H9 (cell line): ENCODE measurements at regions not wholly inside any gene's neighbourhood (a gene's known extent, or its start where the extent isn't known, plus 50 kb on each side); places are given as distances from the start of the nearest gene placed in this dataset.

Source experiments
- DNase-seq: peaks from one replicate; pipeline ENCODE4 v3.0.0-alpha.2; 2017
- H2AFZ ChIP-seq: one replicate; pipeline ENCODE4 v1.6.1; 2013; ENCODE audit warnings: mild to moderate bottlenecking, low read length, control low read depth, moderate library complexity
- H2AK5ac ChIP-seq: 2 replicates; pipeline ENCODE4 v1.6.1; 2013; ENCODE audit warnings: low read length, control low read depth, mixed read lengths; ENCODE audit not compliant: insufficient read length
- H2BK120ac ChIP-seq: one replicate; pipeline ENCODE4 v1.6.1; 2013; ENCODE audit warnings: low read depth, mild to moderate bottlenecking, low read length, control low read depth, inconsistent platforms; ENCODE audit not compliant: poor library complexity, severe bottlenecking
- H2BK12ac ChIP-seq: 2 replicates; pipeline ENCODE4 v1.6.1; 2013; ENCODE audit warnings: low read length, control low read depth, mixed read lengths, low read depth; ENCODE audit not compliant: insufficient read length
- H2BK15ac ChIP-seq: 2 replicates; pipeline ENCODE4 v1.6.1; 2013; ENCODE audit warnings: low read depth, low read length, control low read depth
- H2BK20ac ChIP-seq: one replicate; pipeline ENCODE4 v1.6.1; 2013; ENCODE audit warnings: low read depth, mild to moderate bottlenecking, low read length, control low read depth, inconsistent platforms; ENCODE audit not compliant: poor library complexity, severe bottlenecking
- H2BK5ac ChIP-seq: 2 replicates; pipeline ENCODE4 v1.6.1; 2013; ENCODE audit warnings: low read length, control low read depth, mixed read lengths; ENCODE audit not compliant: insufficient read length
- H3K14ac ChIP-seq: 2 replicates; pipeline ENCODE4 v1.6.1; 2013; ENCODE audit warnings: low read length, control low read depth; ENCODE audit not compliant: insufficient read depth
- H3K18ac ChIP-seq: 2 replicates; pipeline ENCODE4 v1.6.1; 2013; ENCODE audit warnings: low read depth, mild to moderate bottlenecking, mixed read lengths, low read length, control low read depth; ENCODE audit not compliant: insufficient read length
- H3K23ac ChIP-seq: 2 replicates; pipeline ENCODE4 v1.6.1; 2013; ENCODE audit warnings: low read length, control low read depth, mixed read lengths, low read depth; ENCODE audit not compliant: insufficient read length
- H3K23me2 ChIP-seq: 2 replicates; pipeline ENCODE4 v1.6.1; 2013; ENCODE audit warnings: low read depth, mild to moderate bottlenecking, mixed read lengths, low read length, control low read depth; ENCODE audit not compliant: insufficient read length, poor library complexity, severe bottlenecking
- H3K27ac ChIP-seq: 2 replicates; pipeline ENCODE4 v1.5.1; 2013; ENCODE audit warnings: low read length, control low read depth, mixed read lengths, low read depth; ENCODE audit not compliant: insufficient read length
- H3K27me3 ChIP-seq: 2 replicates; pipeline ENCODE4 v1.6.1; 2013; ENCODE audit warnings: low read length, control low read depth, inconsistent platforms; ENCODE audit not compliant: insufficient read depth
- H3K4ac ChIP-seq: 2 replicates; pipeline ENCODE4 v1.6.1; 2013; ENCODE audit warnings: low read depth, mild to moderate bottlenecking, control low read depth, inconsistent platforms, low read length, moderate library complexity
- H3K4me1 ChIP-seq: 2 replicates; pipeline ENCODE4 v1.6.1; 2013; ENCODE audit warnings: low read length, control low read depth, inconsistent platforms; ENCODE audit not compliant: insufficient read depth
- H3K4me2 ChIP-seq: 2 replicates; pipeline ENCODE4 v1.6.1; 2013; ENCODE audit warnings: low read length, control low read depth, mixed read lengths; ENCODE audit not compliant: insufficient read length, insufficient read depth
- H3K56ac ChIP-seq: 2 replicates; pipeline ENCODE4 v1.6.1; 2013; ENCODE audit warnings: low read depth, mild to moderate bottlenecking, mixed read lengths, low read length, control low read depth; ENCODE audit not compliant: insufficient read length
- H3K79me1 ChIP-seq: 2 replicates; pipeline ENCODE4 v1.6.1; 2013; ENCODE audit warnings: low read depth, mild to moderate bottlenecking, moderate library complexity, low read length, control low read depth, inconsistent platforms; ENCODE audit not compliant: insufficient read depth, poor library complexity, severe bottlenecking
- H3K79me2 ChIP-seq: 2 replicates; pipeline ENCODE4 v1.6.1; 2013; ENCODE audit warnings: low read length, control low read depth, inconsistent platforms; ENCODE audit not compliant: insufficient read depth
- H3K9ac ChIP-seq: 2 replicates; pipeline ENCODE4 v1.6.1; 2013; ENCODE audit warnings: low read length, control low read depth, mixed read lengths; ENCODE audit not compliant: insufficient read length; ENCODE audit errors: extremely low read depth
- H3K9me3 ChIP-seq: one replicate; pipeline ENCODE4 v1.6.1; 2013; ENCODE audit warnings: low read depth, low read length, inconsistent platforms; ENCODE audit not compliant: control insufficient read depth
- H3T11ph ChIP-seq: one replicate; pipeline ENCODE4 v1.6.1; 2013; ENCODE audit warnings: mild to moderate bottlenecking, low read length, control low read depth, inconsistent platforms
- H4K20me1 ChIP-seq: one replicate; pipeline ENCODE4 v1.6.1; 2013; ENCODE audit not compliant: control insufficient read depth, insufficient read length, insufficient read depth
- H4K5ac ChIP-seq: 2 replicates; pipeline ENCODE4 v1.6.1; 2013; ENCODE audit warnings: low read depth, mild to moderate bottlenecking, mixed read lengths, low read length, control low read depth; ENCODE audit not compliant: insufficient read length
- H4K8ac ChIP-seq: replicated peaks from 2 replicates; pipeline ENCODE4 v1.6.1; 2013; ENCODE audit warnings: low read length, control low read depth, mixed read lengths, low read depth; ENCODE audit not compliant: insufficient read length
- H4K91ac ChIP-seq: 2 replicates; pipeline ENCODE4 v1.6.1; 2013; ENCODE audit warnings: low read depth, mild to moderate bottlenecking, moderate library complexity, mixed read lengths, low read length, control low read depth; ENCODE audit not compliant: insufficient read length
- H3K27ac Mint-ChIP-seq, 3 experiments: 2 replicates in 2 of 3; 3 replicates in 1 of 3; pipeline ENCODE4 v1.8.0; 2020 to 2021; ENCODE audit warnings: mixed read lengths in 3 of 3, mild to moderate bottlenecking in 1 of 3, moderate library complexity in 1 of 3
- H3K27me3 Mint-ChIP-seq: 2 replicates; pipeline ENCODE4 v1.8.0; 2021; ENCODE audit warnings: low read depth, mild to moderate bottlenecking, moderate library complexity, mixed read lengths
- H3K36me3 Mint-ChIP-seq, 3 experiments: 2 replicates in 2 of 3; 3 replicates in 1 of 3; pipeline ENCODE4 v1.8.0; 2020 to 2021; ENCODE audit warnings: low read depth in 3 of 3, mixed read lengths in 3 of 3; ENCODE audit not compliant: insufficient read depth in 1 of 3
- H3K4me1 Mint-ChIP-seq, 2 experiments: 2 replicates each; pipeline ENCODE4 v1.8.0; 2020; ENCODE audit warnings: mixed read lengths in 2 of 2
- H3K4me3 Mint-ChIP-seq, 2 experiments: 2 replicates in 1 of 2; 3 replicates in 1 of 2; pipeline ENCODE4 v1.8.0; 2020 to 2021; ENCODE audit warnings: mild to moderate bottlenecking in 2 of 2, mixed read lengths in 2 of 2, moderate library complexity in 1 of 2
- H3K9me3 Mint-ChIP-seq, 2 experiments: 2 replicates in 1 of 2; 3 replicates in 1 of 2; pipeline ENCODE4 v1.8.0; 2020; ENCODE audit warnings: mild to moderate bottlenecking in 2 of 2, mixed read lengths in 2 of 2, moderate library complexity in 1 of 2
- CTCF ChIP-seq: fragments of 200-600 bp; sonication (generic); conservative IDR thresholded peaks from 3 replicates; pipeline ENCODE4 v1.8.0; 2021; ENCODE audit warnings: antibody characterized with exemption, mild to moderate bottlenecking
- WGBS: extraction: QIAGEN DNeasy Blood & Tissue Kit; methylation state at CpG from one replicate; pipeline ENCODE4 v1.1.7; 2013; ENCODE audit warnings: missing lambda C conversion rate, low lambda C conversion rate, mixed read lengths; ENCODE audit not compliant: insufficient read length; ENCODE audit errors: extremely low coverage; 5-methylcytosine and 5-hydroxymethylcytosine counted together

DNA sequence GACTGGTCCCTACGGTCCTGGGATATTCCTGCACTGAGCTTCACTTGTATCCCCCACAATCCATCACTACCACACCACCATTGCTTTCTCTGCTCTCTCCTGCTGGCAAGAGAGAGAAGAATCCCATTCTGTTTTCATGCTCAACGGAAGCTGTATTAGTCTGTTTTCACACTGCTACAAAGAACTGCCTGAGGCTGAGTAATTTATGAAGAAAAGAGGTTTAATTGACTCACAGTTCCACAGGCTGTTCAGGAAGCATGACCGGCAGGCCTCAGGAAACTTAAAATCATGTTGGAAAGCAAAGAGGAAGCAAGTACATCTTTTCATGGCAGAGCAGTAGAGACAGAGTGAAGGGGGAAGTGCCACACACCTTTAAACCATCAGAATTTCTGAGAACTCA lies 260.4 kb upstream of the LYZL1 start:
- Histone ChIP-seq H3K27ac (no peak overlapping the region), H2AFZ (no peak overlapping the region), H3K79me2 (no peaks in the 10 kb centered on the region), H2BK20ac (no peak overlapping the region), H4K91ac (no peak overlapping the region), H4K5ac (no peak overlapping the region), H4K20me1 (no peaks in the 10 kb centered on the region), H2BK12ac (no peak overlapping the region), H3T11ph (no peak overlapping the region), H2BK120ac (no peak overlapping the region), H3K9me3 (no peaks in the 10 kb centered on the region), H3K4me1 (no peaks in the 10 kb centered on the region; the same call in 1 of the 2 replicates), H2AK5ac (no peak overlapping the region), H3K23ac (no peak overlapping the region), H3K14ac (no peak overlapping the region), H3K4ac (no peak overlapping the region), H3K18ac (no peak overlapping the region), H3K4me2 (no peak overlapping the region), H3K9ac (no peak overlapping the region), H4K8ac (no peak overlapping the region), H3K23me2 (no peaks in the 10 kb centered on the region), H3K56ac (no peak overlapping the region), H2BK15ac (no peak overlapping the region), H3K27me3 (no peaks in the 10 kb centered on the region; the same call in 1 of the 2 replicates), H3K79me1 (no peaks in the 10 kb centered on the region), H2BK5ac (no peak overlapping the region)
- Mint-ChIP-seq H3K9me3 (no peaks in the 10 kb centered on the region; a peak in 1 of 5 replicates), H3K4me3 (no peak overlapping the region), H3K27ac (no peak overlapping the region; a peak in 1 of 7 replicates), H3K27me3 (peaks cover 11% of the 10 kb centered on the region), H3K4me1 (peaks cover 11 to 15% of the 10 kb centered on the region in 2 experiments), H3K36me3 (peaks cover 0 to 3% (median 0%) of the 10 kb centered on the region in 3 experiments; a peak in 2 of 7 replicates)
- no CpG with 5 or more reads among the region's 3 CpGs for WGBS
- DNase-seq, result no peak
- TF ChIP-seq CTCF, result no peak
